ENCODE measurements at regions not wholly inside any gene's neighbourhood (a gene's known extent, or its start where the extent isn't known, plus 50 kb on each side); places are given as distances from the start of the nearest gene placed in this dataset.
A peak's percentile ranks its signal among the peaks of the same experiment; 100 is the strongest.

DNA sequence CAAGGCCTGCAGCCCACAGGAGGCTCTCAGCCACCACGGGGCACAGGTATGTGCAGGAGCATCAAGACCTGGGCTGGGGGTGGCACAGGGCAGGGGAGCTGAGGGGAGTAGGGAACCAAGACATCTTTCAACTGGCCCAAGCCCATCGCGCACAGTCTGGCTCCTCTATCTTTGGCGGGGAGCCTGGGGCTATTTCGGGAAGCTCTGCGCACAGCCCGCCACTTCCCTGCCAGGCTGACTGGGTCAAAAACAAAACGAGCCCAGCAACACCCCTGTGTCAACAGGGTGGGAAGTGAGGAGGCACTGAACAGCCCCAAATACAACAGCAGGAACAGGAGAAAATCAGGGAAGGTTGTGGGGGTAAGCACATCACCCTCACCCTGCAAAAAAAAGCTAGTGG lies 83.9 kb downstream of the ARL6IP4 start:
- Histone ChIP-seq H3K4me3 (replicated peaks in 1 of 3; ENCODE audit: insufficient read depth in 1 of 3, low read depth in 2 of 3, low read length in 3 of 3) (no peak overlapping the region), H3K4me2 (ENCODE audit: low read depth, low read length) (no peak overlapping the region), H3K27me3 (ENCODE audit: control insufficient read depth in 1 of 2, insufficient read depth in 2 of 2, low read length in 2 of 2) (no peaks in the 10 kb centered on the region), H3K9me3 (ENCODE audit: low read length) (no peaks in the 10 kb centered on the region), H3K27ac (ENCODE audit: extremely low read length, insufficient read depth, low read length) (peak overlapping the region; percentile 92), H3K36me3 (replicated peaks in 1 of 2; ENCODE audit: control insufficient read depth in 1 of 2, insufficient read depth in 2 of 2, low read length in 2 of 2) (no peaks in the 10 kb centered on the region), H3K9ac (ENCODE audit: insufficient read depth, low read depth, low read length) (no peak overlapping the region), H3K4me1 (ENCODE audit: insufficient read depth, low read length) (peaks cover 42% of the 10 kb centered on the region), H3K79me2 (ENCODE audit: insufficient read depth, low read length) (peaks cover 3% of the 10 kb centered on the region), H4K20me1 (ENCODE audit: insufficient read depth, low read length) (no peaks in the 10 kb centered on the region), H2AFZ (ENCODE audit: low read length) (no peak overlapping the region)
- no peak for DNase-seq (ENCODE audit: low spot score)
- FAIRE-seq: no peak
- in situ Hi-C loops (cut with HindIII; ENCODE audit: extremely low pct_ligation_motif_present, low pct_unique_long_range_greater_than_20kb) (no loop called here), intact Hi-C loops (cut with micrococcal nuclease; ENCODE audit: unreplicated experiment) (no loop called here)
- TF ChIP-seq MYNN (CRISPR knock-in tag; IDR thresholded peaks at IDR 0.05; ENCODE audit: low read depth) (no peak), ZNF816 (CRISPR knock-in tag; IDR thresholded peaks at IDR 0.05; ENCODE audit: borderline replicate concordance) (no peak), ZNF232 (CRISPR knock-in tag; IDR thresholded peaks at IDR 0.05; ENCODE audit: borderline replicate concordance) (no peak), AKAP8 (CRISPR knock-in tag; IDR thresholded peaks at IDR 0.05) (no peak), ZNF615 (CRISPR knock-in tag; IDR thresholded peaks at IDR 0.05; ENCODE audit: borderline replicate concordance) (no peak), JUND (CRISPR knock-in tag; IDR thresholded peaks at IDR 0.05) (no peak), RXRB (CRISPR knock-in tag; IDR thresholded peaks at IDR 0.05; ENCODE audit: borderline replicate concordance) (no peak), POLR2A (IDR thresholded peaks at IDR 0.05; ENCODE audit: insufficient read depth in 1 of 2, low read depth in 2 of 2, low read length in 2 of 2) (no peak), ZNF101 (CRISPR knock-in tag; IDR thresholded peaks at IDR 0.05; ENCODE audit: borderline replicate concordance, low read depth) (no peak), MTA3 (CRISPR knock-in tag; IDR thresholded peaks at IDR 0.05) (no peak), ZNF792 (CRISPR knock-in tag; IDR thresholded peaks at IDR 0.05) (no peak), ETV6 (CRISPR knock-in tag; conservative IDR thresholded peaks at IDR 0.05) (no peak), HOXA5 (CRISPR knock-in tag; IDR thresholded peaks at IDR 0.05) (no peak), ZFX (CRISPR knock-in tag; IDR thresholded peaks at IDR 0.05; ENCODE audit: low read depth) (no peak), THAP11 (CRISPR knock-in tag; IDR thresholded peaks at IDR 0.05) (no peak)
- ATAC-seq: no peak
- CTCF ChIA-PET (ENCODE audit: low intra/inter-chr PET ratio, low total read pairs): no interaction called here
- WGBS (ENCODE audit: low lambda C conversion rate): 94% methylated on average over 4 of the region's 8 CpGs
- no TSS peak for BruUV-seq (replicated peaks)
- POLR2A ChIA-PET: interaction anchor here (3.2 kb wide), 1 partner anchor 77 kb away, joined by 10 read pairs; no protein-coding TSS in a partner anchor

Data from HepG2 (cell line).